Neutrophil (primary cell): ENCODE measurements at regions not wholly inside any gene's neighbourhood (a gene's known extent, or its start where the extent isn't known, plus 50 kb on each side); places are given as distances from the start of the nearest gene placed in this dataset.

Source experiments
- H3K27ac ChIP-seq: fragments of 200-600 bp; sonication (generic); 2 replicates; pipeline ENCODE4 v1.5.1; 2016; ENCODE audit warnings: mild to moderate bottlenecking, moderate library complexity
- H3K27me3 ChIP-seq: fragments of 200-600 bp; sonication (generic); 2 replicates; pipeline ENCODE4 v1.6.0; 2016; ENCODE audit warnings: mild to moderate bottlenecking
- H3K36me3 ChIP-seq: fragments of 200-600 bp; sonication (generic); 2 replicates; pipeline ENCODE4 v1.5.1; 2017
- H3K4me1 ChIP-seq, 2 experiments: fragments of 200-600 bp in 1 of 2; sonication (generic) in 1 of 2; 1 replicate in 1 of 2; 2 replicates in 1 of 2; pipeline versions ENCODE4 v1.5.1 to v1.6.1; 2013 to 2016; ENCODE audit warnings: low read depth in 1 of 2, low read length in 1 of 2, mild to moderate bottlenecking in 1 of 2, moderate library complexity in 1 of 2; ENCODE audit not compliant: control insufficient read depth in 1 of 2, insufficient read depth in 1 of 2
- H3K4me3 ChIP-seq, 2 experiments: fragments of 200-600 bp in 1 of 2; sonication (generic) in 1 of 2; 1 replicate in 1 of 2; 2 replicates in 1 of 2; pipeline ENCODE4 v1.5.1; 2013 to 2016; ENCODE audit warnings: low read depth in 1 of 2, low read length in 1 of 2, mild to moderate bottlenecking in 1 of 2, moderate library complexity in 1 of 2
- H3K9me3 ChIP-seq: fragments of 200-600 bp; sonication (generic); 2 replicates; pipeline ENCODE4 v1.5.1; 2016
- CTCF ChIP-seq: fragments of 200-600 bp; sonication (generic); IDR thresholded peaks from 2 replicates; pipeline ENCODE4 v1.5.1; 2016; ENCODE audit warnings: antibody characterized with exemption

GRCh38 chr13:58620176-58620575 lies 988.6 kb downstream of the PCDH17 start:
- Histone ChIP-seq H3K27ac (no peak overlapping the region), H3K9me3 (no peaks in the 10 kb centered on the region), H3K36me3 (no peaks in the 10 kb centered on the region), H3K4me3 (no peak overlapping the region), H3K27me3 (no peaks in the 10 kb centered on the region), H3K4me1 (no peaks in the 10 kb centered on the region)
- no peak for TF ChIP-seq CTCF

- Histone ChIP-seq H3K4me3 (no peak overlapping the region), H3K27ac (no peak overlapping the region), H3K27me3 (no peaks in the 10 kb centered on the region), H3K9me3 (peaks cover 4% of the 10 kb centered on the region), H3K36me3 (no peaks in the 10 kb centered on the region), H3K4me1 (no peaks in the 10 kb centered on the region)
- no peak for TF ChIP-seq CTCF
These were observed 994.3 kb downstream of the PCDH17 start for GRCh38 chr13:58625703-58626389.

GRCh38 chr13:58630794-58631193 lies 999.2 kb downstream of the PCDH17 start:
- Histone ChIP-seq H3K27me3 (no peaks in the 10 kb centered on the region), H3K9me3 (peaks cover 4% of the 10 kb centered on the region), H3K4me1 (no peaks in the 10 kb centered on the region), H3K27ac (no peak overlapping the region), H3K4me3 (no peak overlapping the region), H3K36me3 (no peaks in the 10 kb centered on the region)
- TF ChIP-seq CTCF: no peak

DNA sequence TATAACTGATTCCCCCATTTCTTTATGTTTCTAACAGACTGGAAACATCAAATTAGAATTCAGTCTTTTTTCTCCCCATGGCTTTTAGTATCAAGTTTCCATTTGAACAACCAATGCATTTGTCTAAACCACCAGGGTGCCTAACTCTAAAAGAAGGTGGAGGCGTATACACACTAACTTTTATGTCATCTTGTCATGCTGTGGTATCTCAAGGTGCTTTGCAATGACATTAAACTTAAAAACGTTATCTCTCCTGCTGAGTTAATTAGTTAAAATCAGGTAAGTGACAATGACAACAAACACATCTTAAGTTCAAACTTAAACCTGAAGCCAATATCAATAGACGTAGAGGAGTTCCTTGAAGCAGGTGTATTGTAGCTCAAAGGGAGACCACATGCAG lies 1001.7 kb downstream of the PCDH17 start:
- no peaks in the 10 kb centered on the region for H3K36me3 ChIP-seq
- TF ChIP-seq CTCF: no peak
- H3K27ac ChIP-seq: no peak overlapping the region
- no peaks in the 10 kb centered on the region for H3K4me1 ChIP-seq
- H3K9me3 ChIP-seq: no peaks in the 10 kb centered on the region
- H3K4me3 ChIP-seq: no peak overlapping the region
- no peaks in the 10 kb centered on the region for H3K27me3 ChIP-seq

GRCh38 chr13:58655086-58655485 lies 1023.5 kb downstream of the PCDH17 start:
- Histone ChIP-seq H3K27me3 (no peaks in the 10 kb centered on the region), H3K27ac (no peak overlapping the region), H3K9me3 (no peaks in the 10 kb centered on the region), H3K36me3 (no peaks in the 10 kb centered on the region), H3K4me3 (no peak overlapping the region), H3K4me1 (no peaks in the 10 kb centered on the region)
- TF ChIP-seq CTCF: no peak
